ENCODE measurements at regions not wholly inside any gene's neighbourhood (a gene's known extent, or its start where the extent isn't known, plus 50 kb on each side); places are given as distances from the start of the nearest gene placed in this dataset.

GRCh38 chr6:86192123-86192522 is 549.4 kb upstream of the SYNCRIP start:
- TF ChIP-seq POLR2A (IDR thresholded peaks at IDR 0.05) = no peak
- peak; percentile 31 to 51 (median 44) for TF ChIP-seq CTCF (IDR thresholded peaks at IDR 0.05)

Data from right lobe of liver (tissue), 4 donors.